ENCODE measurements at regions not wholly inside any gene's neighbourhood (a gene's known extent, or its start where the extent isn't known, plus 50 kb on each side); places are given as distances from the start of the nearest gene placed in this dataset.

DNA sequence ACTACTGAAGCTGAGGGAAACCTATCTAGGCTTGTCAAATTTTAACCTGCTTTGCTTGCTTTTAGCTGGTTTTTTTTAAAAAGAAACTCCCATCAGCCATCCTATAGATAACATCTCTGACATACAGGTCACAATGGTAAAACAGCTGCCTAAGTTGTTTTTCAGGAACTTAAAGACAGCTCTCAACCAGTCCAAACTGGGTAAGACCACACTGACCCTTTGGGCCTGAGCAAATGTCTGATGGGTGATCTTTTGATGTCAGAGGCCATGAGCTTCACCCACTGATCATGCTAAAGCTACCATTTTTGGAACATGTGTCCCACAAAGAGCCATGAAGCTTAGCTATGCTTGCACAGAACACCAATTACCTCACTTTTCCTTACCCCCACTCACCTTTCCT, 50.0 kb upstream of the TANC1 start:
- DNase-seq (ENCODE audit: low read depth, low spot score) (no peak), FAIRE-seq (no peak)
- Histone ChIP-seq H4K20me1 (replicated peaks; ENCODE audit: control insufficient read depth, extremely low read depth, insufficient read depth, low read length) (no peaks in the 10 kb centered on the region), H3K36me3 (ENCODE audit: control insufficient read depth in 2 of 2, extremely low read depth in 1 of 2, insufficient read depth in 2 of 2, low read length in 2 of 2) (no peaks in the 10 kb centered on the region), H2AFZ (ENCODE audit: low read depth, low read length) (no peak overlapping the region), H3K4me3 (replicated peaks in 1 of 3; ENCODE audit: insufficient read depth in 1 of 3, low read depth in 1 of 3, low read length in 3 of 3) (no peak overlapping the region), H3K9me3 (replicated peaks; ENCODE audit: control insufficient read depth, insufficient read depth, low read length) (no peaks in the 10 kb centered on the region), H3K79me2 (ENCODE audit: control insufficient read depth, insufficient read depth, low read length) (no peaks in the 10 kb centered on the region), H3K27me3 (ENCODE audit: control insufficient read depth in 2 of 2, insufficient read depth in 2 of 2, low read length in 2 of 2) (no peaks in the 10 kb centered on the region), H3K4me1 (ENCODE audit: control insufficient read depth, extremely low read depth, insufficient read depth, low read length) (peaks cover 6% of the 10 kb centered on the region), H3K4me2 (ENCODE audit: insufficient read depth, low read length) (no peak overlapping the region), H3K9me1 (replicated peaks; ENCODE audit: control insufficient read depth, extremely low read depth, insufficient read depth, low read length) (no peaks in the 10 kb centered on the region), H3K9ac (replicated peaks; ENCODE audit: extremely low read depth, insufficient read depth, low read length) (no peak overlapping the region), H3K27ac (ENCODE audit: insufficient read depth, low read depth, low read length) (no peak overlapping the region)
- ChIA-PET CTCF (interaction anchor here (1.1 to 1.2 kb wide), 2 partner anchors 11 to 200 kb away, joined by 3 read pairs; no protein-coding TSS in a partner anchor), POLR2A (no interaction called here)
- TF ChIP-seq EZH2 (IDR thresholded peaks at IDR 0.05; ENCODE audit: borderline replicate concordance, low read depth, low read length, severe bottlenecking) (no peak), POLR2AphosphoS5 (IDR thresholded peaks at IDR 0.05; ENCODE audit: insufficient read depth, low read depth, low read length) (no peak), FOS (IDR thresholded peaks at IDR 0.05; ENCODE audit: borderline replicate concordance, insufficient read depth, low read length) (no peak), MAX (IDR thresholded peaks at IDR 0.05; ENCODE audit: insufficient read depth, insufficient read length) (no peak), POLR2A (IDR thresholded peaks at IDR 0.05; ENCODE audit: low read depth, low read length) (no peak), MYC (IDR thresholded peaks at IDR 0.05; ENCODE audit: low read depth, low read length) (no peak), JUN (IDR thresholded peaks at IDR 0.05; ENCODE audit: borderline replicate concordance, insufficient read depth, insufficient read length, low read depth) (no peak), GATA2 (IDR thresholded peaks at IDR 0.05; ENCODE audit: insufficient read depth, insufficient read length, low read depth, low read length) (no peak), CTCF (IDR thresholded peaks at IDR 0.05; ENCODE audit: extremely low read depth in 1 of 2, insufficient read depth in 1 of 2, low read depth in 1 of 2, low read length in 2 of 2) (no peak)
- dilution Hi-C loops (cut with MboI; ENCODE audit: extremely low pct_ligation_motif_present, low sequenced_read_pairs) (no loop called here), intact Hi-C loops (cut with micrococcal nuclease) (no loop called here)
- BruUV-seq (replicated peaks) = no TSS peak

Data from endothelial cell of umbilical vein (primary cell).